IPS DF 6.9 (cell line): ENCODE measurements at regions not wholly inside any gene's neighbourhood (a gene's known extent, or its start where the extent isn't known, plus 50 kb on each side); places are given as distances from the start of the nearest gene placed in this dataset.
A peak's percentile ranks its signal among the peaks of the same experiment; 100 is the strongest.

Experiments used
- DNase-seq: peaks from one replicate; pipeline ENCODE4 v3.0.0-alpha.2; 2013; ENCODE audit warnings: low read depth, low spot score
- H3K27ac ChIP-seq: one replicate; pipeline ENCODE4 v1.5.1; 2013; ENCODE audit warnings: low read length, control low read depth
- H3K27me3 ChIP-seq: 2 replicates; pipeline ENCODE4 v1.6.1; 2013; ENCODE audit warnings: mild to moderate bottlenecking, low read length; ENCODE audit not compliant: control insufficient read depth, insufficient read depth
- H3K36me3 ChIP-seq: 2 replicates; pipeline ENCODE4 v1.6.1; 2013; ENCODE audit warnings: low read length; ENCODE audit not compliant: control insufficient read depth, insufficient read depth
- H3K4me1 ChIP-seq: 2 replicates; pipeline ENCODE4 v1.6.1; 2013; ENCODE audit warnings: low read length; ENCODE audit not compliant: control insufficient read depth, insufficient read depth
- H3K4me3 ChIP-seq: 2 replicates; pipeline ENCODE4 v1.5.1; 2013; ENCODE audit warnings: mild to moderate bottlenecking, low read length
- H3K9me3 ChIP-seq: 2 replicates; pipeline ENCODE4 v1.6.1; 2013; ENCODE audit warnings: low read length, inconsistent platforms; ENCODE audit not compliant: control insufficient read depth, insufficient read depth
- WGBS: extraction: QIAGEN DNeasy Blood & Tissue Kit; methylation state at CpG from one replicate; pipeline ENCODE4 v1.1.7; 2013; ENCODE audit warnings: mixed read lengths, missing lambda C conversion rate; ENCODE audit not compliant: insufficient read length, insufficient coverage; 5-methylcytosine and 5-hydroxymethylcytosine counted together

- no CpG with 5 or more reads among the region's 2 CpGs for WGBS
- H3K27ac ChIP-seq, result no peak overlapping the region
- no peaks in the 10 kb centered on the region for H3K36me3 ChIP-seq
- no peak overlapping the region for H3K4me3 ChIP-seq
- no peaks in the 10 kb centered on the region for H3K4me1 ChIP-seq
- no peaks in the 10 kb centered on the region for H3K9me3 ChIP-seq
- H3K27me3 ChIP-seq, result no peaks in the 10 kb centered on the region
- no peak for DNase-seq
Measured at GRCh38 chr9:75601280-75601679, 289.2 kb upstream of the PCSK5 start.

GRCh38 chr9:75602060-75602459, 288.4 kb upstream of the PCSK5 start:
- H3K27me3 ChIP-seq, result no peaks in the 10 kb centered on the region
- no peaks in the 10 kb centered on the region for H3K4me1 ChIP-seq
- no CpG with 5 or more reads among the region's 4 CpGs for WGBS
- no peaks in the 10 kb centered on the region for H3K36me3 ChIP-seq
- DNase-seq, result no peak
- no peak overlapping the region for H3K27ac ChIP-seq
- no peak overlapping the region for H3K4me3 ChIP-seq
- H3K9me3 ChIP-seq, result no peaks in the 10 kb centered on the region

- H3K27ac ChIP-seq, result no peak overlapping the region
- no CpG with 5 or more reads among the region's 2 CpGs for WGBS
Measured at GRCh38 chr9:75604661-75605060, 285.8 kb upstream of the PCSK5 start.

GRCh38 chr9:75607521-75607920, 283.0 kb upstream of the PCSK5 start:
- Histone ChIP-seq H3K27me3 (no peaks in the 10 kb centered on the region), H3K27ac (no peak overlapping the region), H3K36me3 (no peaks in the 10 kb centered on the region), H3K4me3 (no peak overlapping the region), H3K9me3 (no peaks in the 10 kb centered on the region), H3K4me1 (no peaks in the 10 kb centered on the region)
- DNase-seq, result no peak
- WGBS, result no CpG with 5 or more reads among the region's 2 CpGs

More at GRCh38 chr9:75604661-75605060, 285.8 kb upstream of the PCSK5 start:
- Histone ChIP-seq H3K27me3 (no peaks in the 10 kb centered on the region), H3K4me3 (no peak overlapping the region), H3K36me3 (no peaks in the 10 kb centered on the region), H3K9me3 (no peaks in the 10 kb centered on the region), H3K4me1 (no peaks in the 10 kb centered on the region)
- no peak for DNase-seq

GRCh38 chr9:75609401-75609800, 281.1 kb upstream of the PCSK5 start:
- no peak overlapping the region for H3K27ac ChIP-seq
- no peak overlapping the region for H3K4me3 ChIP-seq
- no peaks in the 10 kb centered on the region for H3K27me3 ChIP-seq
- no peaks in the 10 kb centered on the region for H3K36me3 ChIP-seq
- H3K4me1 ChIP-seq, result no peaks in the 10 kb centered on the region
- no peak for DNase-seq
- no peaks in the 10 kb centered on the region for H3K9me3 ChIP-seq

- Histone ChIP-seq H3K27me3 (no peaks in the 10 kb centered on the region), H3K36me3 (no peaks in the 10 kb centered on the region), H3K4me1 (no peaks in the 10 kb centered on the region), H3K9me3 (no peaks in the 10 kb centered on the region), H3K4me3 (no peak overlapping the region), H3K27ac (no peak overlapping the region)
- WGBS, result no CpG with 5 or more reads among the region's 1 CpG
- no peak for DNase-seq
Measured at GRCh38 chr9:75610246-75610645, 280.2 kb upstream of the PCSK5 start.

- Histone ChIP-seq H3K27ac (no peak overlapping the region), H3K27me3 (no peaks in the 10 kb centered on the region), H3K4me1 (no peaks in the 10 kb centered on the region), H3K36me3 (no peaks in the 10 kb centered on the region), H3K4me3 (no peak overlapping the region), H3K9me3 (no peaks in the 10 kb centered on the region)
- no peak for DNase-seq
Measured at GRCh38 chr9:75612205-75612604, 278.3 kb upstream of the PCSK5 start.

- H3K4me3 ChIP-seq, result no peak overlapping the region
- no peaks in the 10 kb centered on the region for H3K4me1 ChIP-seq
- H3K9me3 ChIP-seq, result no peaks in the 10 kb centered on the region
- H3K27me3 ChIP-seq, result no peaks in the 10 kb centered on the region
- H3K36me3 ChIP-seq, result no peaks in the 10 kb centered on the region
- no peak for DNase-seq
- no CpG with 5 or more reads among the region's 3 CpGs for WGBS
- H3K27ac ChIP-seq, result no peak overlapping the region
Measured at GRCh38 chr9:75612754-75613153, 277.7 kb upstream of the PCSK5 start.

GRCh38 chr9:75615284-75615683, 275.2 kb upstream of the PCSK5 start:
- no peaks in the 10 kb centered on the region for H3K27me3 ChIP-seq
- H3K9me3 ChIP-seq, result no peaks in the 10 kb centered on the region
- peak; percentile 5 for DNase-seq
- no CpG with 5 or more reads among the region's 4 CpGs for WGBS
- no peaks in the 10 kb centered on the region for H3K4me1 ChIP-seq
- no peaks in the 10 kb centered on the region for H3K36me3 ChIP-seq
- H3K27ac ChIP-seq, result no peak overlapping the region
- no peak overlapping the region for H3K4me3 ChIP-seq

GRCh38 chr9:75616052-75616451, 274.4 kb upstream of the PCSK5 start:
- Histone ChIP-seq H3K4me3 (no peak overlapping the region), H3K27ac (no peak overlapping the region), H3K9me3 (no peaks in the 10 kb centered on the region), H3K4me1 (no peaks in the 10 kb centered on the region), H3K36me3 (no peaks in the 10 kb centered on the region), H3K27me3 (no peaks in the 10 kb centered on the region)
- DNase-seq, result no peak
- WGBS, result no CpG with 5 or more reads among the region's 1 CpG

GRCh38 chr9:75616841-75617566, 273.5 kb upstream of the PCSK5 start:
- no peaks in the 10 kb centered on the region for H3K27me3 ChIP-seq
- no peaks in the 10 kb centered on the region for H3K36me3 ChIP-seq
- H3K4me3 ChIP-seq, result no peak overlapping the region
- DNase-seq, result no peak
- no CpG with 5 or more reads among the region's 3 CpGs for WGBS
- H3K9me3 ChIP-seq, result no peaks in the 10 kb centered on the region
- H3K27ac ChIP-seq, result no peak overlapping the region
- no peaks in the 10 kb centered on the region for H3K4me1 ChIP-seq
